HCT116 (cell line): ENCODE measurements at regions not wholly inside any gene's neighbourhood (a gene's known extent, or its start where the extent isn't known, plus 50 kb on each side); places are given as distances from the start of the nearest gene placed in this dataset.

ENCODE experiments used
- EZH2phosphoT487 ChIP-seq: fragments of 200-600 bp; IDR thresholded peaks from 2 replicates; pipeline ENCODE4 v1.6.1; 2018; ENCODE audit warnings: antibody characterized with exemption, borderline replicate concordance
- POLR2A ChIP-seq: IDR thresholded peaks from 2 replicates; pipeline ENCODE4 v1.7.0; 2011; ENCODE audit warnings: borderline replicate concordance; ENCODE audit not compliant: insufficient read depth, insufficient read length; ENCODE audit errors: extremely low read depth
- POLR2AphosphoS5 ChIP-seq: IDR thresholded peaks from 2 replicates; pipeline ENCODE4 v1.6.1; 2011; ENCODE audit warnings: mild to moderate bottlenecking, low read depth, low read length, moderate library complexity
- SP1 ChIP-seq: IDR thresholded peaks from 2 replicates; pipeline ENCODE4 v1.6.1; 2012; ENCODE audit warnings: low read depth
- TCF7L2 ChIP-seq: IDR thresholded peaks from 2 replicates; pipeline ENCODE4 v1.7.0; 2011; ENCODE audit warnings: borderline replicate concordance, inconsistent platforms; ENCODE audit not compliant: insufficient read depth, insufficient read length; ENCODE audit errors: extremely low read depth
- TF ChIP-seq, protein P1 (sequence below), 3 experiments: fragments of 200-600 bp in 1 of 3; sonication (generic) in 1 of 3; IDR thresholded peaks in 2 of 3; conservative IDR thresholded peaks in 1 of 3; 2 replicates each; pipeline ENCODE4 v1.5.1; 2012 to 2017; ENCODE audit warnings: low read depth in 2 of 3, low read length in 2 of 3, antibody characterized with exemption in 1 of 3, borderline replicate concordance in 1 of 3, control low read depth in 1 of 3, mild to moderate bottlenecking in 1 of 3, mixed read lengths in 1 of 3, mixed run types in 1 of 3, moderate library complexity in 1 of 3; ENCODE audit not compliant: insufficient read depth in 1 of 3
- TF ChIP-seq, protein P2 (sequence below): IDR thresholded peaks from 2 replicates; pipeline ENCODE4 v1.6.1; 2012; ENCODE audit warnings: low read depth
- TF ChIP-seq, protein P3 (sequence below): IDR thresholded peaks from 2 replicates; pipeline ENCODE4 v1.6.1; 2011; ENCODE audit warnings: mild to moderate bottlenecking, low read length, moderate library complexity; ENCODE audit not compliant: insufficient replicate concordance; ENCODE audit errors: extremely low read depth

DNA sequence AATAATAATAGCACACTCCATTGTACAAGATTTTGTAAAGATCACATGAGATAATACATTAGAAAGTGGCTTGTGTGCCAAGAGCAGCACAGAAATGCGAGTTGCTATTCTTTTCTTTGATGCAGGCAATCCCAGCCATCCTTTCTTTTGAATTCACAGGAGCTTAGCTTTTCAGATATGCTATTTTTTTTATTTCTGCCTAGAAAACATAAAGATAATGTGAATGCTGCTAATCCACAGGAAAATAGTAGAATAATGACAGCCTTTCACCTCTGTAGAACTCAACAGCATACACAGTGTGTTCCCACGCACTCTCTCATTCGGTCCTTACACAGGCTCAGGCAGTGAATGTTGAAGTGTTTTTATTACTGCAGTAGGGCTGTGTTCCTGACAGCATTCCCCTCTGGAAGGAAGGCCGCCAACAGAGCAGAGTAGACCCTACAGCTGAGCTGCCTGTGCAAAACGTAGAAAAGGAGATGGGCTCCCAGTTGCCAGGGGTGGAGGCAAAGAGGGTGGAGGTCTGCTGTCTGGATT lies 138.8 kb upstream of the TAPT1 start:
- TF ChIP-seq POLR2A (no peak), POLR2AphosphoS5 (no peak), SP1 (no peak), TCF7L2 (no peak), EZH2phosphoT487 (no peak)
- TF ChIP-seq, protein P1, sequence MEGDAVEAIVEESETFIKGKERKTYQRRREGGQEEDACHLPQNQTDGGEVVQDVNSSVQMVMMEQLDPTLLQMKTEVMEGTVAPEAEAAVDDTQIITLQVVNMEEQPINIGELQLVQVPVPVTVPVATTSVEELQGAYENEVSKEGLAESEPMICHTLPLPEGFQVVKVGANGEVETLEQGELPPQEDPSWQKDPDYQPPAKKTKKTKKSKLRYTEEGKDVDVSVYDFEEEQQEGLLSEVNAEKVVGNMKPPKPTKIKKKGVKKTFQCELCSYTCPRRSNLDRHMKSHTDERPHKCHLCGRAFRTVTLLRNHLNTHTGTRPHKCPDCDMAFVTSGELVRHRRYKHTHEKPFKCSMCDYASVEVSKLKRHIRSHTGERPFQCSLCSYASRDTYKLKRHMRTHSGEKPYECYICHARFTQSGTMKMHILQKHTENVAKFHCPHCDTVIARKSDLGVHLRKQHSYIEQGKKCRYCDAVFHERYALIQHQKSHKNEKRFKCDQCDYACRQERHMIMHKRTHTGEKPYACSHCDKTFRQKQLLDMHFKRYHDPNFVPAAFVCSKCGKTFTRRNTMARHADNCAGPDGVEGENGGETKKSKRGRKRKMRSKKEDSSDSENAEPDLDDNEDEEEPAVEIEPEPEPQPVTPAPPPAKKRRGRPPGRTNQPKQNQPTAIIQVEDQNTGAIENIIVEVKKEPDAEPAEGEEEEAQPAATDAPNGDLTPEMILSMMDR (IDR thresholded peaks at IDR 0.05 in 2 of 3, conservative IDR thresholded peaks at IDR 0.05 in 1 of 3; ENCODE audit: borderline replicate concordance in 1 of 3, insufficient read depth in 1 of 3, low read depth in 2 of 3, low read length in 2 of 3) = no peak
- TF ChIP-seq, protein P2, sequence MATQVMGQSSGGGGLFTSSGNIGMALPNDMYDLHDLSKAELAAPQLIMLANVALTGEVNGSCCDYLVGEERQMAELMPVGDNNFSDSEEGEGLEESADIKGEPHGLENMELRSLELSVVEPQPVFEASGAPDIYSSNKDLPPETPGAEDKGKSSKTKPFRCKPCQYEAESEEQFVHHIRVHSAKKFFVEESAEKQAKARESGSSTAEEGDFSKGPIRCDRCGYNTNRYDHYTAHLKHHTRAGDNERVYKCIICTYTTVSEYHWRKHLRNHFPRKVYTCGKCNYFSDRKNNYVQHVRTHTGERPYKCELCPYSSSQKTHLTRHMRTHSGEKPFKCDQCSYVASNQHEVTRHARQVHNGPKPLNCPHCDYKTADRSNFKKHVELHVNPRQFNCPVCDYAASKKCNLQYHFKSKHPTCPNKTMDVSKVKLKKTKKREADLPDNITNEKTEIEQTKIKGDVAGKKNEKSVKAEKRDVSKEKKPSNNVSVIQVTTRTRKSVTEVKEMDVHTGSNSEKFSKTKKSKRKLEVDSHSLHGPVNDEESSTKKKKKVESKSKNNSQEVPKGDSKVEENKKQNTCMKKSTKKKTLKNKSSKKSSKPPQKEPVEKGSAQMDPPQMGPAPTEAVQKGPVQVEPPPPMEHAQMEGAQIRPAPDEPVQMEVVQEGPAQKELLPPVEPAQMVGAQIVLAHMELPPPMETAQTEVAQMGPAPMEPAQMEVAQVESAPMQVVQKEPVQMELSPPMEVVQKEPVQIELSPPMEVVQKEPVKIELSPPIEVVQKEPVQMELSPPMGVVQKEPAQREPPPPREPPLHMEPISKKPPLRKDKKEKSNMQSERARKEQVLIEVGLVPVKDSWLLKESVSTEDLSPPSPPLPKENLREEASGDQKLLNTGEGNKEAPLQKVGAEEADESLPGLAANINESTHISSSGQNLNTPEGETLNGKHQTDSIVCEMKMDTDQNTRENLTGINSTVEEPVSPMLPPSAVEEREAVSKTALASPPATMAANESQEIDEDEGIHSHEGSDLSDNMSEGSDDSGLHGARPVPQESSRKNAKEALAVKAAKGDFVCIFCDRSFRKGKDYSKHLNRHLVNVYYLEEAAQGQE = no peak
- TF ChIP-seq, protein P3, sequence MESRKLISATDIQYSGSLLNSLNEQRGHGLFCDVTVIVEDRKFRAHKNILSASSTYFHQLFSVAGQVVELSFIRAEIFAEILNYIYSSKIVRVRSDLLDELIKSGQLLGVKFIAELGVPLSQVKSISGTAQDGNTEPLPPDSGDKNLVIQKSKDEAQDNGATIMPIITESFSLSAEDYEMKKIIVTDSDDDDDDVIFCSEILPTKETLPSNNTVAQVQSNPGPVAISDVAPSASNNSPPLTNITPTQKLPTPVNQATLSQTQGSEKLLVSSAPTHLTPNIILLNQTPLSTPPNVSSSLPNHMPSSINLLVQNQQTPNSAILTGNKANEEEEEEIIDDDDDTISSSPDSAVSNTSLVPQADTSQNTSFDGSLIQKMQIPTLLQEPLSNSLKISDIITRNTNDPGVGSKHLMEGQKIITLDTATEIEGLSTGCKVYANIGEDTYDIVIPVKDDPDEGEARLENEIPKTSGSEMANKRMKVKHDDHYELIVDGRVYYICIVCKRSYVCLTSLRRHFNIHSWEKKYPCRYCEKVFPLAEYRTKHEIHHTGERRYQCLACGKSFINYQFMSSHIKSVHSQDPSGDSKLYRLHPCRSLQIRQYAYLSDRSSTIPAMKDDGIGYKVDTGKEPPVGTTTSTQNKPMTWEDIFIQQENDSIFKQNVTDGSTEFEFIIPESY = no peak
